Astrocyte (in vitro differentiated cells and primary cell): ENCODE measurements at regions not wholly inside any gene's neighbourhood (a gene's known extent, or its start where the extent isn't known, plus 50 kb on each side); places are given as distances from the start of the nearest gene placed in this dataset.

Source experiments
- EZH2 ChIP-seq: IDR thresholded peaks from 2 replicates; pipeline ENCODE4 v1.6.1; 2012; ENCODE audit warnings: mild to moderate bottlenecking, low read length, inconsistent platforms; ENCODE audit not compliant: insufficient read depth
- TF ChIP-seq, protein P1 (sequence below): IDR thresholded peaks from 2 replicates; pipeline ENCODE4 v1.5.1; 2011; ENCODE audit warnings: low read depth, mild to moderate bottlenecking, inconsistent platforms, low read length, moderate library complexity; ENCODE audit not compliant: insufficient read depth

DNA sequence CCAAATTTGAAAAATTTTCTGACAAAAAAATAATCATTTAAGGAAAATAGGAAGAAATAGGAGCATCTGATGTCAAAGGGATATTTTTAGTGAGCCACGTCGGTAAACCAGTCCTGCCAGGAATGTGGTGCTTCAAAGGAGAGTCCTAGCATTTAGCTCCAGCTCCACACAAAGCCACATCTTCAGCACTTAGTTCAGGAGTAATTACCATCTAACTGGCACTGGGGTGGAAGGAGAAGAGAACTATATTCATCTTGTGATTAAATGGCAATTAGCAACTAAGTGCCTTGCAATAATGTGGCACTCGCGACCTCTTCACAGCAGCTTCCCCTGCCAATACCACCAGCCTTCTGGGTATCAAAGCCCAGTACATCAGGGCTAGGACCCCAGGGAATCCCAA lies 409.1 kb downstream of the SETD4 start:
- TF ChIP-seq, protein P1, sequence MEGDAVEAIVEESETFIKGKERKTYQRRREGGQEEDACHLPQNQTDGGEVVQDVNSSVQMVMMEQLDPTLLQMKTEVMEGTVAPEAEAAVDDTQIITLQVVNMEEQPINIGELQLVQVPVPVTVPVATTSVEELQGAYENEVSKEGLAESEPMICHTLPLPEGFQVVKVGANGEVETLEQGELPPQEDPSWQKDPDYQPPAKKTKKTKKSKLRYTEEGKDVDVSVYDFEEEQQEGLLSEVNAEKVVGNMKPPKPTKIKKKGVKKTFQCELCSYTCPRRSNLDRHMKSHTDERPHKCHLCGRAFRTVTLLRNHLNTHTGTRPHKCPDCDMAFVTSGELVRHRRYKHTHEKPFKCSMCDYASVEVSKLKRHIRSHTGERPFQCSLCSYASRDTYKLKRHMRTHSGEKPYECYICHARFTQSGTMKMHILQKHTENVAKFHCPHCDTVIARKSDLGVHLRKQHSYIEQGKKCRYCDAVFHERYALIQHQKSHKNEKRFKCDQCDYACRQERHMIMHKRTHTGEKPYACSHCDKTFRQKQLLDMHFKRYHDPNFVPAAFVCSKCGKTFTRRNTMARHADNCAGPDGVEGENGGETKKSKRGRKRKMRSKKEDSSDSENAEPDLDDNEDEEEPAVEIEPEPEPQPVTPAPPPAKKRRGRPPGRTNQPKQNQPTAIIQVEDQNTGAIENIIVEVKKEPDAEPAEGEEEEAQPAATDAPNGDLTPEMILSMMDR = no peak
- no peak for TF ChIP-seq EZH2
